T-cell (primary cell): ENCODE measurements at regions not wholly inside any gene's neighbourhood (a gene's known extent, or its start where the extent isn't known, plus 50 kb on each side); places are given as distances from the start of the nearest gene placed in this dataset.

Source experiments
- ATAC-seq, 4 experiments: fragments of 200-7000 bp in 3 of 4; fragments of 150-1000 bp in 1 of 4; cut with Tn5 transposase; replicated peaks in 1 of 4; 1 replicate in 3 of 4; 2 replicates in 1 of 4; pipeline ENCODE4 v1.10.0; 2021; ENCODE audit warnings: moderate library complexity in 3 of 4, mild to moderate bottlenecking in 2 of 4, moderate number of reproducible peaks in 1 of 4
- CTCF ChIA-PET, 2 donors: fragments of 300-600 bp; sonication (Branson Sonifier 250); formaldehyde crosslinking; loops; one replicate each; lab custom pipeline; 2022; ENCODE audit warnings: antibody characterized with exemption in 2 of 2; lab: Charles Lee
- POLR2A ChIA-PET, 2 donors: fragments of 300-600 bp; sonication (Branson Sonifier 250); formaldehyde crosslinking; loops; one replicate each; lab custom pipeline; 2022; ENCODE audit warnings: antibody characterized with exemption in 2 of 2; lab: Charles Lee
- DNase-seq, 35 experiments: peaks; one replicate each; pipeline versions ENCODE4 v3.0.0 to v3.0.0-alpha.2; 2013 to 2023
- H3K27ac ChIP-seq: one replicate; pipeline ENCODE4 v1.5.1; 2013; ENCODE audit warnings: low read length
- H3K27me3 ChIP-seq, 2 experiments: replicated peaks in 1 of 2; 1 replicate in 1 of 2; 2 replicates in 1 of 2; pipeline versions ENCODE4 v1.6.1 to v1.7.0; 2013; ENCODE audit warnings: low read length in 1 of 2, mixed read lengths in 1 of 2; ENCODE audit not compliant: control insufficient read depth in 2 of 2, insufficient read depth in 2 of 2; ENCODE audit errors: extremely low read depth in 1 of 2
- H3K36me3 ChIP-seq, 2 donors: 1 replicate in 1 of 2; 2 replicates in 1 of 2; pipeline versions ENCODE4 v1.6.1 to v1.7.0; 2013; ENCODE audit warnings: low read length in 1 of 2; ENCODE audit not compliant: control insufficient read depth in 2 of 2, insufficient read depth in 1 of 2; ENCODE audit errors: extremely low read depth in 1 of 2
- H3K4me1 ChIP-seq, 2 experiments: 1 replicate in 1 of 2; 2 replicates in 1 of 2; pipeline versions ENCODE4 v1.6.1 to v1.7.0; 2013; ENCODE audit warnings: low read length in 2 of 2, mixed read lengths in 1 of 2; ENCODE audit not compliant: insufficient read depth in 2 of 2, control insufficient read depth in 1 of 2; ENCODE audit errors: extremely low read depth in 1 of 2
- H3K4me3 ChIP-seq, 2 donors: 1 replicate in 1 of 2; 2 replicates in 1 of 2; pipeline versions ENCODE4 v1.5.1 to v1.7.0; 2013; ENCODE audit warnings: mild to moderate bottlenecking in 2 of 2, low read length in 1 of 2, moderate library complexity in 1 of 2; ENCODE audit not compliant: control insufficient read depth in 1 of 2; ENCODE audit errors: extremely low read depth in 1 of 2
- H3K9me3 ChIP-seq: 2 replicates; pipeline ENCODE4 v1.7.0; 2013
- H3K27ac Mint-ChIP-seq, 2 donors: one replicate each; pipeline ENCODE4 v1.8.0; 2020 to 2021; ENCODE audit warnings: mild to moderate bottlenecking in 2 of 2, mixed read lengths in 2 of 2
- H3K27me3 Mint-ChIP-seq, 2 donors: one replicate each; pipeline ENCODE4 v1.8.0; 2021 to 2022; ENCODE audit warnings: mixed read lengths in 2 of 2
- H3K36me3 Mint-ChIP-seq: one replicate; pipeline ENCODE4 v1.8.0; 2021; ENCODE audit warnings: mixed read lengths
- H3K4me1 Mint-ChIP-seq, 3 donors: one replicate each; pipeline ENCODE4 v1.8.0; 2020 to 2022; ENCODE audit warnings: mixed read lengths in 3 of 3, mild to moderate bottlenecking in 1 of 3
- H3K4me3 Mint-ChIP-seq, 3 donors: one replicate each; pipeline ENCODE4 v1.8.0; 2020 to 2022; ENCODE audit warnings: mild to moderate bottlenecking in 3 of 3, mixed read lengths in 3 of 3, moderate library complexity in 3 of 3
- H3K9me3 Mint-ChIP-seq, 3 donors: one replicate each; pipeline ENCODE4 v1.8.0; 2020 to 2022; ENCODE audit warnings: mixed read lengths in 3 of 3
- WGBS: methylation state at CpG from one replicate; pipeline ENCODE4 v1.1.5; 2013; ENCODE audit warnings: missing lambda C conversion rate; ENCODE audit not compliant: insufficient coverage; 5-methylcytosine and 5-hydroxymethylcytosine counted together

DNA sequence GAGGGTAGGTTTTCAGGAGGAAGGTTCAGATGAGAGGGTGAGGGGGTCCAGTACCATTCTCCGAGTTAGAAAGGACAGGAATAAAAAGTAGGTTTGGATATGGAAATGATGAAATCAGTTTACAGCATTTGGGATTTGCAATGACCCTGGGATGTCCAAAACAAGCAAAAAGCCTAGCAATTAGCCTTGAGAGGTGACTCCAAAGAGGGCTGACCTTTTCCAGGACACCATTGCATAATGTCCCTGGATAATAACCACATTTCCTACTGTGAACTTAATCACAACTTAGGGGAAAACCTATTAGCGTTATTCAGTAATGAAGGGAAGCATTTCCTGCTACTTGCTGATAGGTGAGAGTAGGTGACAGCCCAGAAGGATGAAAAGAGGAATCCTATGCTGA lies 101.4 kb upstream of the ARHGAP42 start:
- WGBS, result 83% methylated on average over 1 of the region's 2 CpGs
- no peaks in the 10 kb centered on the region for H3K36me3 ChIP-seq
- no peaks in the 10 kb centered on the region for H3K9me3 ChIP-seq
- ATAC-seq (no peak), DNase-seq (no peak)
- Mint-ChIP-seq H3K27ac (no peak overlapping the region), H3K27me3 (no peaks in the 10 kb centered on the region), H3K4me3 (no peak overlapping the region), H3K4me1 (no peaks in the 10 kb centered on the region), H3K36me3 (no peaks in the 10 kb centered on the region), H3K9me3 (peaks cover 0 to 8% (median 6%) of the 10 kb centered on the region in 3 donors)
- no peaks in the 10 kb centered on the region for H3K27me3 ChIP-seq
- ChIA-PET POLR2A (no interaction called here), CTCF (no interaction called here)
- H3K4me3 ChIP-seq, result no peak overlapping the region
- no peaks in the 10 kb centered on the region for H3K4me1 ChIP-seq
- H3K27ac ChIP-seq, result no peak overlapping the region

DNA sequence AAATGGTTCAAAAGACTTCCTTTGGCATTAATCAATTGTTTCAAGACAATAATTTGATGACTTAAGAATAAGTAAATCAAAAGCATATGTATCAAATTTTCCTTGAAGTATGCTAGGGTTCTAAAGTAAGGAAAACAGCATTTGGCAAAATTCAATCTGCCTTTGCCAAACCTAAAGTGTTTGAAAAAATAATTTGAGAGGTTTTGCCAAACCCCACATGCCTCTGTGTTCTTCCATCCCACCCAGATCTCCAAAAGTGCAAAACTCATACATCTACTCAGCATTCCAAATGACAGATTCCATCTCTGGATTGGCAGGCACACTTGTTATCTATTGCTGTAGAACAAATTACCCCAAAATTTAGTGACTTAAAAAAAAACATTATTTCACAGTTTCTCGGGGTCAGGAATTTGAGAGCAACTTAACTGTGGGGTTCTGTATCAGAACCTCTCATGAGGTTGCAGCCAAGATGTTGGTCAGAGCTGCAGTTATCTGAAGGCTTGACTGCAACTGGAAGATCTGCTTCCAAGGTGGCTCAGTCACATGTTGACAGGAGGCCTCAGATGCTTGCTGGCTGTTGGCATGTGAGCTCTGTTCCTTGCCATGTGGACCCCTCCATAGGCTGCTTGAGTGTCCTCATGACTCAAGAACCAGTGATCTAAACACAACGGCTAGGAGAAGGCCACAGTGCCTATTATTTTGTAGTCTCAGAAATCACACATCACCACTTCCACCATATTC lies 100.6 kb upstream of the ARHGAP42 start:
- H3K9me3 ChIP-seq, result no peaks in the 10 kb centered on the region
- no peak overlapping the region for H3K27ac Mint-ChIP-seq
- DNase-seq (no peak), ATAC-seq (no peak)
- no peaks in the 10 kb centered on the region for H3K36me3 Mint-ChIP-seq
- CTCF ChIA-PET, result no interaction called here
- no peak overlapping the region for H3K27ac ChIP-seq
- H3K36me3 ChIP-seq, result no peaks in the 10 kb centered on the region
- no peak overlapping the region for H3K4me3 ChIP-seq
- no peaks in the 10 kb centered on the region for H3K4me1 Mint-ChIP-seq
- 83% methylated on average over 1 of the region's 2 CpGs for WGBS
- H3K9me3 Mint-ChIP-seq, result peaks cover 0 to 9% (median 6%) of the 10 kb centered on the region in 3 donors
- no peak overlapping the region for H3K4me3 Mint-ChIP-seq
- no peaks in the 10 kb centered on the region for H3K27me3 ChIP-seq
- no peaks in the 10 kb centered on the region for H3K27me3 Mint-ChIP-seq
- no peaks in the 10 kb centered on the region for H3K4me1 ChIP-seq
- POLR2A ChIA-PET, result no interaction called here

DNA sequence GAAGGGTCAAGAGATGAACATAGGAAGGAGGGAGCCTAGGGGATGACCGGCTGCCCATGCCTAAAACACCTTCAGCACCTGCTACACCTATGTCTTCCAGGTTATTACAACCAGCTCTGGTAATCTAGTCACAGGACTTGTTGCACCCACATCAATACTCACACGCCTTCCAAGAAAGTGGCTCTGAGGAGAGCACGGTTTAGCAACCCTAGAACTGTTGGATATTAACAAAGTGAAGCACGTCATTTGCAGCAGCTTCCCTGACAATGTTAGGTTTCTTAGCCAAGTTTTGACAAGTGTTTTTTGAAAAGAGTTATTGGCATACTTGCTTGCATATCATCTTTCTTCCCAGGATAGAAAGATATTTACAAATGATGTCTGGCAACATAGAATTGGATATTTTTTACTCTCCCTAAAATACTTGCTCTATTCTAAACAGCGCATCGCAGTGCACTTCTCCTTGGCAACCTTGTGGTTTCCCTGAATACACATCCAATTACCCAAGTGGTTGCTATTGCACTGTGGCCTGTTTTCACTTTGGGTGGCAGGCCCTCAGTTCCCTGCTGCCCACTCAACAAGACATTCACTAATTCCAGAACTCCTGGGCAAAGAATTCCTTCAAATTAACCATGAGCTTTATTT lies 94.3 kb upstream of the ARHGAP42 start:
- peaks cover 4 to 18% (median 5%) of the 10 kb centered on the region in 3 donors for H3K9me3 Mint-ChIP-seq
- H3K36me3 Mint-ChIP-seq, result no peaks in the 10 kb centered on the region
- DNase-seq (no peak), ATAC-seq (no peak)
- H3K4me3 Mint-ChIP-seq, result no peak overlapping the region
- 100% methylated on average over 2 of the region's 6 CpGs for WGBS
- no peak overlapping the region for H3K27ac Mint-ChIP-seq
- Histone ChIP-seq H3K9me3 (no peaks in the 10 kb centered on the region), H3K4me3 (no peak overlapping the region), H3K27me3 (no peaks in the 10 kb centered on the region), H3K27ac (no peak overlapping the region), H3K36me3 (no peaks in the 10 kb centered on the region), H3K4me1 (no peaks in the 10 kb centered on the region)
- no peaks in the 10 kb centered on the region for H3K4me1 Mint-ChIP-seq
- ChIA-PET CTCF (no interaction called here), POLR2A (no interaction called here)
- H3K27me3 Mint-ChIP-seq, result no peaks in the 10 kb centered on the region

DNA sequence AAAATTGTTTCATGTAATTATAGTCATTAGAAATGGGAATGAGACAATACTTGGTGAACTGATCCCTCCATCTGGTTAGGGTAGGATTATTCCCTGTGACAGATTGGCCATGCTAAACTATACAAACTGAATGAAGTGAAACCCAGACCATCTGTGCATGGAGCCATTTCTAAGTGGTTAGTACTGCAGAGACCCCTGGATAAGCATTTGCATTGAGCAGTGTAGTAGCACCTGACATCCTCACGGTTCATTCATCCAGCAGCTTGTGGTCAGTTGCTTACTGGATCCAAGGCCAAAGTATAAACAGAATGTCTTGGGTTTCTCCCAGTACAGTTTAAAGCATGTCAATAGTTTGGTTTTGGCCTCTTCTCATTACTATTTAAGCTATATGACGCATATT lies 93.8 kb upstream of the ARHGAP42 start:
- H3K27me3 ChIP-seq, result no peaks in the 10 kb centered on the region
- no CpG with 5 or more reads among the region's 2 CpGs for WGBS
- no peak overlapping the region for H3K4me3 ChIP-seq
- H3K36me3 Mint-ChIP-seq, result no peaks in the 10 kb centered on the region
- no peak overlapping the region for H3K27ac Mint-ChIP-seq
- ATAC-seq, result no peak
- H3K9me3 ChIP-seq, result no peaks in the 10 kb centered on the region
- H3K27ac ChIP-seq, result no peak overlapping the region
- DNase-seq, result no peak
- H3K9me3 Mint-ChIP-seq, result peaks cover 5 to 18% (median 6%) of the 10 kb centered on the region in 3 donors
- ChIA-PET POLR2A (no interaction called here), CTCF (no interaction called here)
- H3K4me3 Mint-ChIP-seq, result no peak overlapping the region
- no peaks in the 10 kb centered on the region for H3K4me1 Mint-ChIP-seq
- no peaks in the 10 kb centered on the region for H3K36me3 ChIP-seq
- no peaks in the 10 kb centered on the region for H3K27me3 Mint-ChIP-seq
- H3K4me1 ChIP-seq, result no peaks in the 10 kb centered on the region

DNA sequence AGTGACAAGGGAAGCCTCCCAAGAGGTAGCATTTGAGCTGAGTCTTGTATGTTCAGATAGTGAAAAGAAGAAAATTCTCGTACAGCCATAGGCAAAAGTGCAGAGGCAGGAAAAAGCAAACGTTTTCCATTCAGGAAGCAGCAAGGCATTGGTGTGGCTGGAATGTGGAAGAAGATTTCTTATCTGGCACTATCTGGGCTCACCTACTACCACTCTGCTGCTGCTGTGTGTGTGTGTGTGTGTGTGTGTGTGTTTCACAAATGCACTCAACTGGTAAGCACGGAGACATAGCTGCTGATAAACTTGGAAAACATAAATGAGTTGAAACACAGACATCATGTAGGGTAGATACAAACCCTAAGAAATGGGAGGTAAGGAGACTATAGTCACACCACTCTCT lies 92.8 kb upstream of the ARHGAP42 start:
- no peaks in the 10 kb centered on the region for H3K4me1 ChIP-seq
- WGBS, result 58% methylated on average over 2 of the region's 3 CpGs
- Mint-ChIP-seq H3K36me3 (no peaks in the 10 kb centered on the region), H3K4me1 (no peaks in the 10 kb centered on the region), H3K27ac (no peak overlapping the region), H3K27me3 (no peaks in the 10 kb centered on the region), H3K4me3 (no peak overlapping the region), H3K9me3 (peaks cover 5 to 18% (median 6%) of the 10 kb centered on the region in 3 donors)
- ChIA-PET POLR2A (no interaction called here), CTCF (no interaction called here)
- ATAC-seq (no peak), DNase-seq (no peak)
- no peak overlapping the region for H3K4me3 ChIP-seq
- no peaks in the 10 kb centered on the region for H3K27me3 ChIP-seq
- no peaks in the 10 kb centered on the region for H3K36me3 ChIP-seq
- no peaks in the 10 kb centered on the region for H3K9me3 ChIP-seq
- no peak overlapping the region for H3K27ac ChIP-seq

DNA sequence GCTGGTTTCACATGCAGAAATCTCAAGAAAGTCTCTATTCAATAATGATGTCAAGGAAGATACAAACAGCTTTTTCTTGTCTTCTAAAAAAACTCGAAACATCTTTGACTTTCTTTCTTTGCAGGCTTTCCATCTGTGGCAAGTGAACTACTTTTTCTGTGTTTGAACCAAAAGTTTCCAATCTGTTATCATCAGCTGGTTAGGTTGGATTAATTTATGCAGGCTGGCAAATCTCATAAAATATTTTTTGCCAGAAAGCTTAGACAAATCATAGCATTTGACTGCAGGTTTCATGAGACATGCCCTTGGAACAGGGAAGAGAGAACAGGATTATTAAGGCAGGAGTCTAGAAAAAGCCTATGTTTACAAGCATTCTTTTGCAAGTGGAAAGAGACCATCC lies 86.1 kb upstream of the ARHGAP42 start:
- no peaks in the 10 kb centered on the region for H3K27me3 ChIP-seq
- no peak overlapping the region for H3K27ac ChIP-seq
- no peak overlapping the region for H3K27ac Mint-ChIP-seq
- DNase-seq, result no peak
- H3K36me3 Mint-ChIP-seq, result no peaks in the 10 kb centered on the region
- H3K9me3 ChIP-seq, result no peaks in the 10 kb centered on the region
- POLR2A ChIA-PET, result interaction anchor here in 1 of 2 donors (0.6 kb wide), 1 partner anchor 588 kb away, joined by 3 read pairs; no protein-coding TSS in a partner anchor
- CTCF ChIA-PET, result no interaction called here
- H3K4me1 Mint-ChIP-seq, result no peaks in the 10 kb centered on the region
- H3K27me3 Mint-ChIP-seq, result no peaks in the 10 kb centered on the region
- no peak overlapping the region for H3K4me3 Mint-ChIP-seq
- no peaks in the 10 kb centered on the region for H3K4me1 ChIP-seq
- no peaks in the 10 kb centered on the region for H3K36me3 ChIP-seq
- no peak overlapping the region for H3K4me3 ChIP-seq
- ATAC-seq, result no peak
- no CpG with 5 or more reads among the region's 1 CpG for WGBS
- H3K9me3 Mint-ChIP-seq, result peaks cover 9 to 16% (median 10%) of the 10 kb centered on the region in 3 donors
